Suprapubic skin (tissue), 4 donors: ENCODE measurements at regions not wholly inside any gene's neighbourhood (a gene's known extent, or its start where the extent isn't known, plus 50 kb on each side); places are given as distances from the start of the nearest gene placed in this dataset.

ENCODE experiments used
- CTCF ChIP-seq, 2 donors: fragments of 200-600 bp in 1 of 2; fragments of 450-650 bp in 1 of 2; sonication (generic) in 1 of 2; IDR thresholded peaks; one replicate each; pipeline ENCODE4 v1.5.1; 2016 to 2019; ENCODE audit warnings: antibody characterized with exemption in 2 of 2, mild to moderate bottlenecking in 1 of 2, moderate library complexity in 1 of 2
- EP300 ChIP-seq: sonication (generic); formaldehyde crosslinking; IDR thresholded peaks from one replicate; pipeline ENCODE4 v1.6.1; 2017; ENCODE audit warnings: antibody characterized with exemption
- POLR2A ChIP-seq, 2 donors: fragments of 450-650 bp; IDR thresholded peaks; one replicate each; pipeline ENCODE4 v1.6.1; 2017; ENCODE audit warnings: antibody characterized with exemption in 2 of 2, mild to moderate bottlenecking in 2 of 2, moderate library complexity in 2 of 2
- POLR2AphosphoS5 ChIP-seq, 3 donors: sonication (generic); formaldehyde crosslinking; IDR thresholded peaks; one replicate each; pipeline ENCODE4 v1.6.1; 2017; ENCODE audit warnings: antibody characterized with exemption in 3 of 3

GRCh38 chr18:25724997-25725396, 365.4 kb downstream of the SS18 start:
- TF ChIP-seq POLR2A (IDR thresholded peaks at IDR 0.05): no peak
- no peak for TF ChIP-seq CTCF (IDR thresholded peaks at IDR 0.05)
- no peak for TF ChIP-seq POLR2AphosphoS5 (IDR thresholded peaks at IDR 0.05)
- TF ChIP-seq EP300: no peak
